Thyroid gland (tissue), 4 donors: ENCODE measurements at regions not wholly inside any gene's neighbourhood (a gene's known extent, or its start where the extent isn't known, plus 50 kb on each side); places are given as distances from the start of the nearest gene placed in this dataset.

Experiments
- CTCF ChIP-seq, 6 experiments: fragments of 200-600 bp in 3 of 6; fragments of 450-650 bp in 3 of 6; sonication (generic) in 3 of 6; IDR thresholded peaks; one replicate each; pipeline ENCODE4 v1.5.1; 2016 to 2019; ENCODE audit warnings: antibody characterized with exemption in 6 of 6, mild to moderate bottlenecking in 2 of 6, inconsistent platforms in 1 of 6, moderate library complexity in 1 of 6
- POLR2A ChIP-seq, 2 donors: fragments of 450-650 bp; IDR thresholded peaks; one replicate each; pipeline ENCODE4 v1.6.1; 2017; ENCODE audit warnings: antibody characterized with exemption in 2 of 2, mild to moderate bottlenecking in 2 of 2, moderate library complexity in 1 of 2

GRCh38 chr12:111218499-111218898, 150.4 kb downstream of the PHETA1 start:
- TF ChIP-seq POLR2A (IDR thresholded peaks at IDR 0.05) (no peak), CTCF (IDR thresholded peaks at IDR 0.05) (no peak)
